Prostate gland (tissue), 2 donors: ENCODE measurements at regions not wholly inside any gene's neighbourhood (a gene's known extent, or its start where the extent isn't known, plus 50 kb on each side); places are given as distances from the start of the nearest gene placed in this dataset.

Experiments
- CTCF ChIP-seq, 4 experiments: fragments of 200-600 bp in 2 of 4; fragments of 450-650 bp in 2 of 4; sonication (generic) in 2 of 4; IDR thresholded peaks; 1 replicate in 3 of 4; 2 replicates in 1 of 4; pipeline ENCODE4 v1.5.1; 2016 to 2019; ENCODE audit warnings: antibody characterized with exemption in 4 of 4, mild to moderate bottlenecking in 2 of 4, moderate library complexity in 2 of 4
- POLR2A ChIP-seq: fragments of 450-650 bp; IDR thresholded peaks from one replicate; pipeline ENCODE4 v1.6.1; 2016; ENCODE audit warnings: antibody characterized with exemption, mild to moderate bottlenecking
- POLR2AphosphoS5 ChIP-seq: sonication (generic); formaldehyde crosslinking; IDR thresholded peaks from one replicate; pipeline ENCODE4 v1.6.1; 2017; ENCODE audit warnings: antibody characterized with exemption

- no peak for TF ChIP-seq POLR2AphosphoS5
- no peak for TF ChIP-seq CTCF (IDR thresholded peaks at IDR 0.05)
- no peak for TF ChIP-seq POLR2A
Observed at GRCh38 chr14:40336846-40337245, 904.6 kb upstream of the FBXO33 start.
